Common myeloid progenitor, CD34-positive (primary cell): ENCODE measurements at regions not wholly inside any gene's neighbourhood (a gene's known extent, or its start where the extent isn't known, plus 50 kb on each side); places are given as distances from the start of the nearest gene placed in this dataset.

Experiments used
- CTCF ChIA-PET: fragments of 350-600 bp; sonication (Branson Sonifier 250); formaldehyde crosslinking; loops from one replicate; lab custom pipeline; 2021; ENCODE audit warnings: antibody characterized with exemption; lab: Charles Lee
- POLR2A ChIA-PET: fragments of 350-600 bp; sonication (Branson Sonifier 250); formaldehyde crosslinking; loops from one replicate; lab custom pipeline; 2021; ENCODE audit warnings: antibody characterized with exemption; lab: Charles Lee
- DNase-seq, 3 donors: peaks; one replicate each; pipeline versions ENCODE4 v3.0.0 to v3.0.0-alpha.2; 2013
- H3K27ac ChIP-seq, 2 experiments: 1 replicate in 1 of 2; 2 replicates in 1 of 2; pipeline ENCODE4 v1.7.0; 2013; ENCODE audit warnings: inconsistent platforms in 2 of 2, low read length in 2 of 2, mild to moderate bottlenecking in 2 of 2, low read depth in 1 of 2, moderate library complexity in 1 of 2; ENCODE audit not compliant: severe bottlenecking in 2 of 2, insufficient read depth in 1 of 2, poor library complexity in 1 of 2
- H3K27me3 ChIP-seq, 5 experiments: replicated peaks in 2 of 5; 1 replicate in 3 of 5; 2 replicates in 2 of 5; pipeline versions ENCODE4 v1.6.1 to v1.7.0; 2013; ENCODE audit warnings: low read length in 4 of 5, mild to moderate bottlenecking in 2 of 5, moderate library complexity in 2 of 5, inconsistent platforms in 1 of 5; ENCODE audit not compliant: insufficient read depth in 5 of 5, control insufficient read depth in 4 of 5
- H3K36me3 ChIP-seq, 4 experiments: 1 replicate in 2 of 4; 2 replicates in 2 of 4; pipeline versions ENCODE4 v1.6.1 to v1.7.0; 2013; ENCODE audit warnings: low read length in 3 of 4, control low read depth in 1 of 4, mild to moderate bottlenecking in 1 of 4; ENCODE audit not compliant: control insufficient read depth in 4 of 4, insufficient read depth in 4 of 4
- H3K4me1 ChIP-seq, 4 experiments: 1 replicate in 3 of 4; 2 replicates in 1 of 4; pipeline versions ENCODE4 v1.6.1 to v1.7.1; 2013; ENCODE audit warnings: low read length in 3 of 4, mild to moderate bottlenecking in 3 of 4, control low read depth in 1 of 4, inconsistent platforms in 1 of 4, moderate library complexity in 1 of 4; ENCODE audit not compliant: control insufficient read depth in 4 of 4, insufficient read depth in 4 of 4; ENCODE audit errors: control extremely low read depth in 1 of 4
- H3K4me3 ChIP-seq, 7 experiments: 1 replicate in 4 of 7; 2 replicates in 3 of 7; pipeline versions ENCODE4 v1.5.1 to v1.7.0; 2013; ENCODE audit warnings: mild to moderate bottlenecking in 7 of 7, low read length in 6 of 7, moderate library complexity in 6 of 7, inconsistent platforms in 2 of 7, low read depth in 2 of 7, control low read depth in 1 of 7; ENCODE audit not compliant: insufficient read depth in 4 of 7, control insufficient read depth in 1 of 7; ENCODE audit errors: extremely low read depth in 1 of 7
- H3K9me3 ChIP-seq, 5 experiments: 1 replicate in 4 of 5; 2 replicates in 1 of 5; pipeline versions ENCODE4 v1.6.1 to v1.7.1; 2013; ENCODE audit warnings: low read length in 4 of 5, mild to moderate bottlenecking in 2 of 5, inconsistent platforms in 1 of 5, low read depth in 1 of 5, moderate library complexity in 1 of 5; ENCODE audit not compliant: control insufficient read depth in 4 of 5, insufficient read depth in 2 of 5; ENCODE audit errors: control extremely low read depth in 1 of 5
- WGBS: methylation state at CpG from one replicate; pipeline ENCODE4 v1.1.5; 2013; ENCODE audit not compliant: insufficient coverage; 5-methylcytosine and 5-hydroxymethylcytosine counted together

- no peak overlapping the region for H3K4me3 ChIP-seq
- H3K9me3 ChIP-seq, result no peaks in the 10 kb centered on the region
- DNase-seq, result no peak
- 83% methylated on average over 3 of the region's 3 CpGs for WGBS
- CTCF ChIA-PET, result interaction anchor here (0.6 kb wide), 1 partner anchor 1210 kb away, joined by 3 read pairs; no protein-coding TSS in a partner anchor
- H3K4me1 ChIP-seq, result no peaks in the 10 kb centered on the region
- H3K36me3 ChIP-seq, result no peaks in the 10 kb centered on the region
- H3K27ac ChIP-seq, result no peak overlapping the region
- H3K27me3 ChIP-seq, result no peaks in the 10 kb centered on the region
- POLR2A ChIA-PET, result no interaction called here
These were observed 821.3 kb downstream of the TFAP2A start for GRCh38 chr6:9593554-9593953.

GRCh38 chr6:9583753-9584352 lies 831.0 kb downstream of the TFAP2A start:
- H3K27ac ChIP-seq, result no peak overlapping the region
- CTCF ChIA-PET, result no interaction called here
- no peaks in the 10 kb centered on the region for H3K4me1 ChIP-seq
- H3K9me3 ChIP-seq, result peaks cover 0 to 4% (median 0%) of the 10 kb centered on the region in 5 experiments
- no peaks in the 10 kb centered on the region for H3K36me3 ChIP-seq
- POLR2A ChIA-PET, result no interaction called here
- no peak for DNase-seq
- no peaks in the 10 kb centered on the region for H3K27me3 ChIP-seq
- no peak overlapping the region for H3K4me3 ChIP-seq
- 89% methylated on average over 1 of the region's 2 CpGs for WGBS

- POLR2A ChIA-PET, result no interaction called here
- H3K4me1 ChIP-seq, result no peaks in the 10 kb centered on the region
- no peak overlapping the region for H3K4me3 ChIP-seq
- no peaks in the 10 kb centered on the region for H3K9me3 ChIP-seq
- no peaks in the 10 kb centered on the region for H3K36me3 ChIP-seq
- H3K27me3 ChIP-seq, result no peaks in the 10 kb centered on the region
- H3K27ac ChIP-seq, result no peak overlapping the region
- CTCF ChIA-PET, result no interaction called here
- DNase-seq, result no peak
These were observed 833.7 kb downstream of the TFAP2A start for GRCh38 chr6:9581155-9581554.

GRCh38 chr6:9576521-9576920 lies 838.4 kb downstream of the TFAP2A start:
- ChIA-PET CTCF (no interaction called here), POLR2A (no interaction called here)
- Histone ChIP-seq H3K36me3 (no peaks in the 10 kb centered on the region), H3K27ac (no peak overlapping the region), H3K9me3 (no peaks in the 10 kb centered on the region), H3K4me3 (no peak overlapping the region), H3K4me1 (no peaks in the 10 kb centered on the region), H3K27me3 (no peaks in the 10 kb centered on the region)
- no peak for DNase-seq
- WGBS, result 100% methylated on average over 2 of the region's 4 CpGs

GRCh38 chr6:9566096-9566495 lies 848.8 kb downstream of the TFAP2A start:
- Histone ChIP-seq H3K9me3 (no peaks in the 10 kb centered on the region), H3K4me3 (no peak overlapping the region), H3K36me3 (no peaks in the 10 kb centered on the region), H3K27me3 (no peaks in the 10 kb centered on the region), H3K27ac (no peak overlapping the region), H3K4me1 (no peaks in the 10 kb centered on the region)
- POLR2A ChIA-PET, result no interaction called here
- CTCF ChIA-PET, result no interaction called here
- DNase-seq, result no peak

GRCh38 chr6:9564021-9564420 lies 850.9 kb downstream of the TFAP2A start:
- H3K9me3 ChIP-seq, result no peaks in the 10 kb centered on the region
- no peak overlapping the region for H3K27ac ChIP-seq
- H3K27me3 ChIP-seq, result no peaks in the 10 kb centered on the region
- ChIA-PET CTCF (no interaction called here), POLR2A (no interaction called here)
- H3K4me1 ChIP-seq, result no peaks in the 10 kb centered on the region
- no peaks in the 10 kb centered on the region for H3K36me3 ChIP-seq
- DNase-seq, result no peak
- WGBS, result 29% methylated on average over 2 of the region's 3 CpGs
- no peak overlapping the region for H3K4me3 ChIP-seq

- Histone ChIP-seq H3K9me3 (no peaks in the 10 kb centered on the region), H3K4me3 (no peak overlapping the region), H3K27me3 (no peaks in the 10 kb centered on the region), H3K4me1 (no peaks in the 10 kb centered on the region), H3K36me3 (no peaks in the 10 kb centered on the region), H3K27ac (no peak overlapping the region)
- no peak for DNase-seq
- ChIA-PET POLR2A (no interaction called here), CTCF (no interaction called here)
- no CpG with 5 or more reads among the region's 1 CpG for WGBS
These were observed 851.3 kb downstream of the TFAP2A start for GRCh38 chr6:9563568-9563967.
